NCI-H748 (cell line): ENCODE measurements at regions not wholly inside any gene's neighbourhood (a gene's known extent, or its start where the extent isn't known, plus 50 kb on each side); places are given as distances from the start of the nearest gene placed in this dataset.
"Not testable (repeated sequence)": the region's sequence is repeated elsewhere in the genome, so short reads cannot be mapped to it uniquely, and the experiment has no call there.

Source experiments
- DNase-seq: peaks from one replicate; lab custom pipeline; 2025; ENCODE audit not compliant: unreplicated experiment; lab: John Stamatoyannopoulos, UW

DNA sequence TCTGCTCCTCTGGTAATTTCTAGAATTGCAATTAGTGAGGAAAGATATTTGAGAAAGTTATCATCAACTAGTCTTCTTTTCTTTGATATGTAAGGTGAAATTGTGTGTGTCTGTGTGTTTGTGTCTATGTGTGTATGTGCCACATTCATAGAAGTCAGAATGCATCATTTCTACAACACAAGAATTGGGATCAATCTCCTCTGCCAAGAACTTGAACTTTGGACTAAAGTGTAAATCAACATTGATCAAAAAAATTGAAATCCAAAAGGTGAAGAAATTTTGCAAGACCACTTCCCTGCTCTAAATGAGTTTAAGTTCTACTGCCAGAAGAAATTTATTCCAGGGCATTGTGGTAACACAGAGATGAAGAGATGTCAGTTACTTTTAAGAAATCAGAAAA lies 1072.8 kb downstream of the GRM8 start:
- DNase-seq, result no peak

- DNase-seq, result no peak
Observed at GRCh38 chr7:126178865-126179264, 1073.9 kb downstream of the GRM8 start.

- DNase-seq, result no peak
Observed at GRCh38 chr7:126177782-126178181, 1075.0 kb downstream of the GRM8 start.

DNA sequence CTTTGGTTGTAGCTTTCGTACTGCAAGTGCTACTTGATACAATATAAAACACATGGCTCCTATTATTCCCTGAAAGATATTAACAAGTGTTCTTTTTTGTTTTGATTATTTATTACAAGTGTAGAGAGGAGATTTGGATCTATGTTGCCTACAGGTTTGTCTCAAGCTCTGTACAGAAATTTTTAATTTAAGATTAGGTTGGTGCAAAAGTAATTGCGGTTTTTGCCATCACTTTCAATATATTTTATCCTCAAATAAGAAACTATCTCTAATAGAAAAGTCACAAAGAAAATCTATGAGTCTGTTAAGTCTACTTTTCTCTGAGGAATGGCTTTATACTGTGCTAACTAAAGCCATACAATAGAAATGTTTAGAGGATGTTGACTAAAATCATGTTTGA lies 1086.1 kb downstream of the GRM8 start:
- no peak for DNase-seq

- DNase-seq, result no peak
Observed at GRCh38 chr7:126163647-126164046, 1089.1 kb downstream of the GRM8 start.

DNA sequence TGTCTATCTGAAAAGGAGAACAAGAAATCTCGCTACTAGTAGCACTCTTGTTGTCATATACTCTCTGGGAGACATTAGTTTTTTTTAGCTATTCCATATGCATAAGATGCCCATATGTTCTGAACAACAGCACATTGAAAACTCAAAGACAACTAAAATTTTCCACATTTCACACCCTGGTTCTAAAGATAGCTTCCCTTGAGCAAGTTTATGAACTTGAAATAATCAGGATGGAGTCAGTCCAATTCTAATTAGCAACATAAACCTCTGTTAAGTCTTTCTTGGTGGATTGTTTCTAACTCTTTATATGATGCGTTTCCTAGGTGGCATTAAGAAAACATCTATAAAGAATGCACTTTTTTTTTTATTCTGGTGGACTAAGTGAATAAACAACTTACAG lies 1095.3 kb downstream of the GRM8 start:
- no peak for DNase-seq

GRCh38 chr7:126150278-126150958 lies 1102.3 kb downstream of the GRM8 start:
- peak; percentile 69 for DNase-seq

- DNase-seq, result no peak
Observed at GRCh38 chr7:126140858-126141466, 1111.8 kb downstream of the GRM8 start.

DNA sequence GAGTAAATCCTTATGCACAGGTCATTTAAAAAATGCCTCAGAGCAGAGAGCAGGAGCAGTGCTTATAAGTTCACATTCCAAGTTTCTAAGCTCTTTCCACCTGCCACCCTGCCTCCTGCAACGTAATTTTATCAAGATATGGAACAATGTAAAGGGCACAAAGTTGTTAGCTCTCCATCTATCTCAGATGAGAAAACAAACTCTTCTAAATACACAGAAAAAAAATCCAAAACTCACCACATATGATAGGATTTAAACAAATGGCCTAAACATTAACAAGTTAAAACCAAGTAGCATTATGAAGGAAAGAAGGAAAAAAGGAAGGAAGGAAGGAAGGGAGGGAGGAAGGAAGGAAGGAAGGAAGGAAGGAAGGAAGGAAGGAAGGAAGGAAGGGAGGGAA lies 1132.8 kb downstream of the GRM8 start:
- DNase-seq, result no peak

GRCh38 chr7:126103582-126103981 lies 1149.2 kb downstream of the GRM8 start:
- no peak for DNase-seq

DNA sequence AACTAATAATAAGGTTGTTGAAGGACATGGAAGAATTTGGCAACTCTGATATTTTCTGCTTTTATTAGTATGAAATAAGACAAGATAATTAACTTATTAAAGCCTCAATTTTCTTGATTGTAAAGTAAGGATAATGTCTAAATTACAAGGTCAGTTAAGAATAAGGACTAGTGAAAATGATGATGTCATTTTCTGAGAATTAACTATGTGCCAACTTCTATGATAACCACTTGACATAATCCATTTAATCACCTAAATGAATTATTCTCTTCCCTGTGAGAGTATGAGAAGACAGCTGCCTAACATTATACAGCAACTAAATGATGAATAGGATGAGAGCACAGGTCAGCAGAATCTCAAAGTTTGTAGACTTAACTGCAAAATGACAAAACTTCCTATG lies 1153.4 kb upstream of the POT1 start:
- no peak for DNase-seq

- no peak for DNase-seq
Observed at GRCh38 chr7:126079581-126079980, 1150.0 kb upstream of the POT1 start.

DNA sequence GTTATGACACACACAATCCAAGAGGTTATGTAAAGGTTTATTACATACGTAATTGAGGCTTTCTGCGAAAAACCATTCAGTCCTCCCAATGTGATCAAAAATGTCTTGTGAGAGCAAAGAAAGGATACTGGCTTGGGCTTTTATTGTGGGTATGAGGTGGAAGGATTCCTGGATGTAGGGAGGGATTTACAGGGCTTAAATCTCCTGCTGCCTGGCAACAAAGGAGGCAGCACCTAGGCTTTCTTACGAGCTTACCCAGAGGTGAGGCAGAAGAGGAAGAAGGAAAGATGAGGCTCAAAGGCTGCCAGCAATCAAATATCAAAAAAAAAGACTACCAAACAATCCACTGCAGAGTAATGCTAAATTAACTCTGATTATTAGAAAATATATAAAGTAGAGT lies 1149.5 kb upstream of the POT1 start:
- no peak for DNase-seq

DNA sequence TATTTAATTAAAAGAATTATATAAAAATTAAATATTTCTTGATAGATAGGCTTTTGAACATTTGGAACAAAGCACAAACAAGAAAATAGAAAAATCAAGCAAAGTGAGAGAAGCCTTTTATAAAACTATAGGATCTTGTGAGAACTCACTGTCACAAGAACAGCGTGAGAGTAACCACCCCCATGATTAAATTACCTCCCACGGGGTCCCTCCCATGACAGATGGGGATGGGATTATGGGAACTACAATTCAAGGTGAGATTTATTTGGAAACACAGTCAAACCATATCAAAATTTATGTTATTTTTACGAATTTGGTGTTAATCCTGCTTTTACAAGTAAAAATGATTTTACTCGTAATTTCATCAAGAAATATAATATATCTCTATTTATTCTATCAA lies 1136.1 kb upstream of the POT1 start:
- DNase-seq, result no peak

- no peak for DNase-seq
Observed at GRCh38 chr7:126057979-126058378, 1128.4 kb upstream of the POT1 start.

DNA sequence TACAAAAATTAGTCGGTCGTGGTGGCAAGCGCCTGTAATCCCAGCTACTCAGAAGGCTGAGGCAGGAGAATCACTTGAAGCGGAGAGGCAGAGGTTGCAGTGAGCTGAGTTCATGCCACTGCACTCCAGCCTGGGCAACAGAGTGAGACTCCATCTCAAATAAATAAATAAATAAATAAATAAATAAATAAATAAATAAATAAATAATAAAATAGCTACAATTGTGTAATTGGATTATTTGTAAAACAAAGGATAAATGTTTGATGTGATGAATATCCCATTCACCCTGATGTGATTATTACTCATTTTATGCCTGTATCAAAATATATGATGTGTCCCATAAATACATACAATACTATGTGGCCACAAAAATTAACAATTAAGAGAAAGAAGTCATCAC lies 1127.0 kb upstream of the POT1 start:
- not testable (repeated sequence) for DNase-seq

DNA sequence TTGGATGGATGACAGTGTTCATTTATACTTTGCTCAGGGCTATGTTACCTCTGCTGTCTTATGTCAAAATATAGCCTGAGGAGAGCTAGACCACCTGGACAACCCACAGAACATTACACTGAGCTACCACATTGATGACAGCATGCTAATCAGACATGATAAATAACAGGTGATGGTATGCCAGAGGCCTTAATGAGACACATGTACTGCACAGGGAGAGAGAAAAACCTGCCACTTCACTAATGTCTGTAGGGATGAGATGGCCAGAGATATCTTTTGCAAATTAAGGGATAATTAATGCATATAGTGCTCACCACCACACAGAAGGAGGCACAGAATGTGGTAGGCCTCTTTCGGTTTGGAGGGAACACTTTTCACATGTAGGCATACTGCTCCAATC lies 1122.6 kb upstream of the POT1 start:
- no peak for DNase-seq

GRCh38 chr7:126044662-126045061 lies 1115.0 kb upstream of the POT1 start:
- no peak for DNase-seq

DNA sequence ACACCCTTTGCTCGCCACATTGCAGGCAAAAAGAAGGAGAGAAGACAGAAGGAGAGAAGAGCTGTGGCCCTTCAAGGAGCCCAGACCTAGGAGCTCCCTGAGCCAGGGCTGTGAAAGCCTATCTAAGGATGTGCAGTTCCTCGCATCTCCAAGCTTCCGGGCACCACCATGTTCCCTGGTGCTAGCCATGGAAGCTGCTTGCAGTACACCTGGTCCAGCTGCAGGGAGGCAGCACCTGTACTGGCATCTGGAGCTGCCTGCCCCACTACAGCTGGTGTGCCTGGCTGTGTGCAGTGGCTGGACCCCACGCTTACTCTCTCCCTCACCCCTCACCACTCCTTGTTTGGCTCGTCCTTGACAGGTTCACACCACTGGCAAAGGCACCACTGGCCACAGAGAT lies 1111.8 kb upstream of the POT1 start:
- no peak for DNase-seq

GRCh38 chr7:126040114-126041045 lies 1110.8 kb upstream of the POT1 start:
- peak; percentile 18 for DNase-seq

GRCh38 chr7:126026421-126027088 lies 1096.9 kb upstream of the POT1 start:
- DNase-seq, result peak; percentile 58
